Germinal center (tissue), 1 donor: ENCODE measurements at regions not wholly inside any gene's neighbourhood (a gene's known extent, or its start where the extent isn't known, plus 50 kb on each side); places are given as distances from the start of the nearest gene placed in this dataset.
"Not testable (repeated sequence)": the region's sequence is repeated elsewhere in the genome, so short reads cannot be mapped to it uniquely, and the experiment has no call there.

Experiments
- DNase-seq: peaks from one replicate; pipeline ENCODE4 v3.0.0; 2012; ENCODE audit warnings: mixed read lengths, low spot score

DNA sequence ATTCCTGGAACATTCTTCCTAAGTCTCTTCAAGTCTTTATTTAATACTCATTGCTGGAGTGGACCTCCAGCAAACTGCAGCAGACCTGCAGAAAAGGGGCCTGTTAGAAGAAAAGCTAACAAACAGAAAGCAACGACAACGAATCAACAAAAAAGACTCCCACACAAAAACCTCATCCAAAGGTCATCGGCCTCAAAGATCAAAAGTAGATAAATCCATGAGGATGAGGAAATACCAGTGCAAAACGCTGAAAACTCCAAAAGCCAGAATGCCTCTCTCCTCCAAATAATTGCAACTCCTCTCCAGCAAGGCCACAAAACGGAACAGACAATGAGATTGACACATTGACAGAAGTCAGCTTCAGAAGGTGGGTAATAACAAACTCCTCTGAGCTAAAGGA lies 472.2 kb downstream of the C12orf50 start:
- no peak for DNase-seq

GRCh38 chr12:87531213-87531612 lies 498.0 kb downstream of the C12orf50 start:
- not testable (repeated sequence) for DNase-seq

- DNase-seq, result no peak
These were observed 499.8 kb downstream of the C12orf50 start for GRCh38 chr12:87529413-87529812.

DNA sequence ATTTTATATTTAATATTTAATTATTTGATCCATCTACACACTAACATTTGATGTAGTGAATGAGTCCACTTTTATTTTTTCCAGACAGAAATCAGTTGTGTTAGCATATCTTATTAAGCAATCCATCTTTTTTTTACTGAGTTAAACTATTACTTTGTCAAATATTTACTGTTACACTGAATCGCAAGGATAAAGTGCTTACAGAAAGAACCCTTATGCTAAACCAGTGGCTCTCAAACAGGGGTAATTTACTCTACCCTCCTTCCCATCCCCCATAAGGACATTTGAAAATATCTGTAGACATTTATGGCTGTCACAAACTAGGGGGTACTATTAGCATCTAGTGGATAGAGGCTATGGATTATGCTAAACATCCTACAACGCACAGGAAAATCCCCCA lies 508.2 kb downstream of the C12orf50 start:
- DNase-seq, result no peak

DNA sequence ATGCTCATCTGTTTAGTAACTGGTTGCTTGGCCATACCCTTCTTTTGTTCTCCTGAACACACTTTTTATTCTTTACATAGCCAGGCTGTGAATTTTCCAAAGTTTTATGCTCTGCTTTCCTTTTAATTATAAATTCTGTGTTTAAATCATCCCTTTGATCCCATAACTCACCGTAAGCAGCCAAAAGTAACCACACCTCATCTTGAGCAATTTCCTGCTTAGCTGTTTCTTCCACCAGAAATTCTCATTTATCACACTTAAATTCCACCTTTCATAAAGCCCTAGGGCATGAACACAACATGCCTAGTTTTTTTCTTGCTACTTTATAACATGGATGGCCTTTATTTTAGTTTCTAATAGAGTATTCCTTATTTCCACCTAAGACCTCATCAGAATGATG lies 510.7 kb downstream of the C12orf50 start:
- DNase-seq, result no peak

DNA sequence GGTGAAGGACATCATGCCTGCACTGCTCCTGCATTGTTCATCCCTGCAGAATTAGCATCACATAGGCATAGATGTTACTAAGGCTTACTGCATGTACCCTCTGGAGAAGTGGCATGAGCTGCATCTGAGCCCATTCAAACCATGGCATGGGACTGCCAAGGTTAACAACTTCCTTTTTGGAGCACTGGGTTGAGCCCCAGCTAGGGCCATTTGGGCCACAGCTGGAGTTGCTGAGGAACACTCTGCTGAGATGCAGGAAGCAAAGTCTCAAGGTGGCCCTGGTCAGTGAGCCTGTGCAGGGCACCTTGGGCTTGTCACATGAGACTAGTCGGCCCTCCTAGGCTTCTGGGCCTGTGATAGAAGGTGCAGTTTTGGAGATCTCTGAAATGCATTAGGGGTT lies 511.2 kb downstream of the C12orf50 start:
- DNase-seq, result no peak

GRCh38 chr12:87513536-87514280 lies 515.5 kb downstream of the C12orf50 start:
- DNase-seq, result no peak

DNA sequence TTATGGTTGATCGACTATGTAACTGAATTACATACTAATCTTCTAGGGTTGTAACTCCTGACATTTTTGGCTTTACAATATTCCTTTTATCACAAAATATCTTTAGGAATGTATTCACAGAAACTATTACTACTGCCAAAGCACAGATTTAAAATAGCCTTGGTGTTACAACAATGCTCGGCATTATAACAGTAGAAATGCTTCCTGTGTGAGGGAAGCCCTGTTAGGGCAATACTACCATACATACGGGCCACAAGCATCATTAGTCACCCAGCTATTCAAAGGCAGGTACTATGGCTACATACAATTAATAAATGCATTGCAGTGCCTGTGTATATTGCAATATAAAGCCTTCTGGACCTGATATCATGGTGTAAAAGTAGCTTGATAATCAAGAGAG lies 517.8 kb downstream of the C12orf50 start:
- DNase-seq, result no peak

DNA sequence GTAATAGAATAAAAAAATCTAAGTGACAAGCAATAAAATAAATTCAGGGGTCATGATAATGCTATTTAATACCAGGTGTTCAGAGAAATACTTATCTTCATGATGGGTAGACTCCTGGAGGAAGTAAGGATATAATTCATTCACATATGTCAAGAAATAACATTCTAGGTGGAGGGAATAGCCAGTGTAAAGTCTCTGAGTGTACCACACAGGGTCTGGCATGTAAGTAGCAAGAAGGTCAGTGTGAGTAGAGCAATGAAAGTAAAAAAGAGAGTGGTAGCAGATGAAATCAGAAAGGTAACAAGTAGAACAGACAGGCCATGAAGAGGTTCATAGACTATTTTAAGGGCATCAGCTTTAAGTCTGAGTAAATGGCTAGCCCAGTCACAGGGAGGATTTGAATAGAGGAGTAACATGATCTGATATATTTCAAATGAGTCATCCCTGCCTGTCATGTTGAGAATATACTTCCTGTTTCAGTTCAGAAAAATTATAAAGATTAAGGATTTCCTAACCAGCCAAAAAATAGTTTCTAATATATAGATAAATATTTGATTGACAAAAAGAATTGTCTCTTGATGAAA lies 519.9 kb downstream of the C12orf50 start:
- DNase-seq, result no peak

DNA sequence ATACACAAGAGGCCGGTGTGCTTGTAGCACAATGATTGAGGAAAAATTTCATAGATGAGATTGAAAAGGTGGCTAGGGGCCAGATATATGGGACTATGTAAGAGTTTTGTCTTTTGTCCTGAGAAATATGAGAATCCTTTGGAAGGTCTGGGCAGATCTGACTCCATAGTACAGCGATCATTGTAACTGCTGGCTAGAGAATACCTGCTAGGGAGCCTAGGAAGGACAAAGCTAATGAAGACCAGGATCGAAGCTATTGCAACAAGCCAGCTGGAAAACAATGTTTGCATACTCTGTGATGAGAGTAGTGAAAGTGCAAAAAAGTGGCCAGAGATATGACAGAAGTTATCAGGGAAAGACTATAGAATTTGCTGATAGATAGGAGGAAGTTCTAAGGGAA lies 537.6 kb downstream of the C12orf50 start:
- DNase-seq, result no peak

- DNase-seq, result no peak
These were observed 538.1 kb downstream of the C12orf50 start for GRCh38 chr12:87491089-87491488.

GRCh38 chr12:87469295-87469694 lies 559.9 kb downstream of the C12orf50 start:
- DNase-seq, result no peak

DNA sequence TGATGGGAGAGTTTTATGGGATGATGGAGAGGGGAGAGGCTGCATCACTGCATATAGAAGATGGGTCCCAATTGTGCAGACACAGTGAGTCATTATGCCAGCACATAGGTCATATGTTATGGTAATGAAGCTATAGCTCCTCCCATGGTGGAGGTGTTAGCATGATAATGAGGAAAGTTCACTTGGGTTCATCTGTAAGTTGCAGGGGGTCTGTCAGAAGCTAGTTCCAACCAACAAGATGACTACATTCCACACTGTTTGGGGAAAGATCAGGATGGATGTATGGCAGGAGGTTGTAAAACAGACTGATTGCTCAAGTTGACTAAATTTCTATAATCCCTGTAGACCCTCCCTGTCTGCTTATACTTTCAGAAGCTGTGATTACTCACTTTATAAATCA lies 561.3 kb downstream of the C12orf50 start:
- DNase-seq, result no peak

DNA sequence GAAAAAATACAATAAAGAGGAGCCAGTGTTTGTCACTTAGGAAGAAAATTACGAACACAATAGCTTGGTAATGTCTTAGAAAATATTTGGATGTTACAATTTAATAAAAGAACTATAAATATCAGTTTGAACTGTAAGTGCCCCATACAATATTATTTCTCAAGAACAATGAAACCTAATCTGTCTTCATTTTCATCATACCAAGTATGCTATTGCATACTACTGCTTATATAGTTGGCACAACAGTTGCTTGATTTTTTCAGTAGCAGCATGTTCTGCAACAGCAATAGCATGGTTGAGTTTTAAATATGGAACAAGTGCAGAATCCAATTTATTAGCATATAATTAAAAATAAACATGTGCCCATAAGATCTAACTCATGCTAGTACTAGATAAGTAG lies 564.6 kb downstream of the C12orf50 start:
- DNase-seq, result no peak

GRCh38 chr12:87444039-87444438 lies 585.2 kb downstream of the C12orf50 start:
- no peak for DNase-seq

- DNase-seq, result no peak
These were observed 587.7 kb downstream of the C12orf50 start for GRCh38 chr12:87441511-87441910.

DNA sequence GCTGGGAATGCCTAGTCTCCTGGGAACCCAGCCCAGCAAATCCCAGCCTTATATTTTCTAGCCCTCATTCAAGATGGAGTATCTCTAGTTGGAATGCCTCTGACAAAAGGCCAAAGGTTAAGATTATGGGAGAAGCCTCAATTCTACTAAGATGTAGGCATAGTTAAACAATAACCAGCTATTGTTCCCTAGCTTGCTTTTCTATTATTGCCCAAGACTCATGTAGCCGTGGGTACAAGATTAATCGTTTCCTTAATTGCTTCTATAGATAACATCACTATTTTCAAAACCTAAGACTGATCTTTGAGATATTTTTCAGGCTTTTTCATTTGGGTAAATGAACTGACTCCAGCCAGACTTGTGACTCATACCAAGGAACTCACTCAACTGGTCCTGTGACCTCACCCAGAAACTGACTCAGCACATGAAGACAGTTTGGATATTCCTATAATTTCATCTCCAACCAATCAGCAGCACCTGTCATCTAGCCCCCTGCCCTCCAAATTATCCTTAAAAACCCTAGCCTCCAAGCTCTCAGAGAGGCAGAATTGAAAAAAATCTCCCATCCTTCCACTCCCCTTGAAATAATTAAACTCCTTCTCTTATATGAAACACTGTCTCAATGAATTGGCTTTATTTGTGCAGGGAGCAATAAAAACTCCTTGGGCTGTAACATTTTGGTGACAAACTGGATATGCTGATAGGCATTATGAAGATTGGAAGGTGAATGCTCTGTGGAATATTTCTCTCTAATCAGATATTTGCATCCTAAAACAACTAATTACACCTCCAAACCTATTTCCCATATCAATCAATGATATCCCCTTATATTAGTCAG lies 589.0 kb downstream of the C12orf50 start:
- DNase-seq, result no peak

DNA sequence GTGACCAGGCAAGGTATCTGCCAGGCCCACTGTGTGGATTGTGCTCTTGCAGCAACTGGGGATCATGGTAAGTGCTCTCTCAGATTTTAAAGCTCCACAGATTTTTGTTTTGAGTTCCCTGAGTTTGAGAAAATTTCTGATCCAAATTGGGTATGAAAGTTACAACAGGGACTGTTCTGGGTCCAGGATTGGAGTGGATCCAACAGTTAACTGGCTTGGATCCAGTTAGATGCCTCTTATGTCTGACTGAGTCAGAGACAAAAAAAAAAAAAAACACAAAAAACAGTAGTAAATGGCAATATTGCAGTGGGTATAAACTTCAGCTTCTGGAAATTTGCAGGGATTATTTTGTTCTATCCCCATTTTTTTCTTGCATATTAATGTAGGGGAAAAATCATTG lies 598.8 kb downstream of the C12orf50 start:
- DNase-seq, result no peak

- no peak for DNase-seq
These were observed 600.4 kb downstream of the C12orf50 start for GRCh38 chr12:87428701-87429277.

GRCh38 chr12:87427770-87428169 lies 601.4 kb downstream of the C12orf50 start:
- no peak for DNase-seq

DNA sequence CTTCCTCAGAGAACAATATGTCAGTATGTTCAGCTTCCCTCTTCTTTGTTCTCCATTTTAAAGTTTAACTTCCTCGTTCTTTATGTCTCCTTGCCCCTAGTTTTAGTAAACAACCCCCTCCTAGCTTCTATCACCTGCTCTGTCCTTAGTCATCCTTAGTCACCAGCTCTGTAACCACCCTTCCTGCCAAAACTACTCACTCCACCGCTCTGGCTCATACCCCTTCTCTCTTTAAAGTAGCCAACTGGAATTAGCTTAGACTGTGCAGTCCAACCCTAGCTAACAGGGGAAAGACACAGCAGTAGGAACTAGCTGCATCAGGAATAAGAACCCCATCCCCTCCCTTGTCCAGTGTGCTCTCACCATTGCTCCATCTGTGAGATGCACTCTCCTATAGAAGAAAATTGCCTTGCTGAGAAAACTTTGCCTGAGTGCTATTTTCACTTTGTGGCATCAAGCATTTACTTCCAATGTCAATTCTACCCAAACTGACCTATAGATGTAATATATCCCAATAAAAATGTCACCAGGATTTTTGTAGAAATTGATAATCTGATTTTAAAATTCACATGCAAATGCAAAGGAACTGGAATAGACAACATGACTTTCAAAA lies 603.2 kb downstream of the C12orf50 start:
- DNase-seq, result no peak

DNA sequence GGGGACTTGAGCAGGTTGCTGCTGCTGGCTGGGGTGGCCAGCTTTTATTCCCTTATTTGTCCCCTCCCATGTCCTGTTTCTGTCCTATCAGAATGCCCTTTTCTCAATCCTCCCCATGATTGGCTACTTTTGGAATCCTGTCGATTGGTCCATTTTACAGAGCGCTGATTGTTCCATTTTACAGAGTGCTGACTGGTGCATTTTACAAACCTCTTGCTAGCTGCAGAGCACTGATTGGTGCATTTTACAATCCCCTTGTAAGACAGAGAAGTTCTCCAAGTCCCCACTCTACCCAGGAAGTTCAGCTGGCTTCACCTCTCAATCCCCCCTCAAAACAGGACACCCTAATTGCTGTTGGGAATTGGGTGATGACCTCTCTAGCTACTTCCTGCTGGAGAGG lies 608.0 kb downstream of the C12orf50 start:
- not testable (repeated sequence) for DNase-seq
